CD4-positive, alpha-beta T cell treated with Interleukin-17A for 1 hour (primary cell): ENCODE measurements at regions not wholly inside any gene's neighbourhood (a gene's known extent, or its start where the extent isn't known, plus 50 kb on each side); places are given as distances from the start of the nearest gene placed in this dataset.

Experiments
- DNase-seq: peaks from one replicate; pipeline ENCODE4 v3.0.0-alpha.2; 2020

DNA sequence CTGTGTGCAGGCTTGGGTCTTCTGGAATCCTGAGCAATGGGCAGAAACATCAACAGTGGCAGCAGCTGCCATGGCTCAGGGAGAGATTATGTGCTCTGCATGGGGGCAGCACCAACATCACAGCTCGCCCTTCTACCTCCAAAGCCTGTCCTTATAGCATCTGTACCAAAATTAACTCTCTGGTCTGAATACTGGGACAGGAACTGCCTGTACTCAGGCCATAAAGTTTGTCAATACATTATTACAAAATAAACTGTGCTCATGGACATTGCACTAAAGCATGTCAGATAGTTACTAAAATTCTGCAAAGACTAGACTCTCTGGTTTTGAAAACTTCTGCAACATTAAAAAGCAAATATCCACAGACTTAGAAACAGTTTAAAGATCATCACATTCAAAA, 91.6 kb downstream of the ZC3H11B start:
- DNase-seq = no peak

DNA sequence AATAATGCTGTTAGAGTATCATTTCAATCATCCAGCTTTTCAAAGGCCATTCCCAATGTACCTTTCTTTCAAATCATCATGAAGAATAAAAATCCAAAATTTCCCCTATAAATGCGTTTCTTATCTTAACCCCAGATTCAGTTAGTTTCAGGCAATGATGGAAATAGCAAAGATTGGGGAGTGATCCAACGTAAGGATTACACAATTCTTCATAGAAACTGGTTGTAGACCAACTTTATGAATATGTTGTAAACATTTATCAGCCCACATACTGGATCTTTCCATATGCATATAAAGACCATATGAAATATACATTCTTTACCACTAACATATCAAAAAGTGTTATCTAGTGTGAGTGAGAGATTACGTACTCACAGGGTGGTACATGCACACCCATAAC, 92.7 kb downstream of the ZC3H11B start:
- no peak for DNase-seq

DNA sequence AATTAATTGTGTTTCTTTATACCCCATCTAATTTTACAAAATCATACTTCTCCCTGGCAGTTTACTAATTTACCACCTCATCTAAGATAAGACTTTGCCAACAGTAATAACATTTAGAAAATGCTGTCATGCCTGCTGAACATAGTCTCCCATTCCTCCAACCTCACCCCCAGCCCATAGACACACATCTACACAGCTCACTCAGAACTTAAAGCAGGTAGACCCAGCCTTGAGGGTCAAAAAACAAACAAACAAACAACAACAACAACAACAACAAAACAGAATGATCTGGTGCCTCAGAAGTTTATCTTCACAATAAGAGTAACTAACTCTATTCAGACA, 94.0 kb downstream of the ZC3H11B start:
- no peak for DNase-seq

DNA sequence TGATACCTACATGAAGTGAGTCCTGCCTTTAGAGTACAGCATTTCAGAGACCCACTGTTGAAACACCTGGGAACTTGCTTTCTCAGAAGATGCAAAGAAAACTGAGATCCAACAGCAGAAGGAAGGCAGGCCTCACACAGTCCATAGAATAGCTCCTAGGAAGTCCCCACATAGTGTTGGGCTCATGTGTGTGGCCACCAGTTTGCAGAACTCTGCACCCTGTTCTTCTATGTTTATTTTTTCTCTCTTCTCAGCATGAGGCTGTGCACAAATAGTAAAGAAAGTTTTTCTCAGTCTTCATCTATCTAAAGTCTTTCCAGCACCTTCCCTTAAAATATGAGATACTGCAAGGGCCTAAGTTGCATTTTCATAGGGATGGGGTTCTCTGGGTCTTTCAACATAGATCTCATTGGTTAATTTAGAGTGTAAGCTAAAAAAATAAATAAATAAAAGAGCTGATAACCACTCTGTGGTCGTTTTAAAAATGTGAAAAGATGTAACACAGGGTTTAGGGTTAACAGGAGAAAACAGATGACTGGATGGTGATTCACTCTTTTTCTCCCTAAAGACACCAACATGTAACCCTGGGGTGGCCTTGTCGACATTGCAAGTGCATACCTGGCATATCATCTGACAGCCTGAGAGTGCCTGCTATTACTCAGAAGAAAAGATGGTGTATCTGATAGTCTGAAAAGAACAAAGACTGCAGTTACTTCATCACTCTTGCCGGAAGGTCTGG, 94.6 kb downstream of the ZC3H11B start:
- DNase-seq = no peak

DNA sequence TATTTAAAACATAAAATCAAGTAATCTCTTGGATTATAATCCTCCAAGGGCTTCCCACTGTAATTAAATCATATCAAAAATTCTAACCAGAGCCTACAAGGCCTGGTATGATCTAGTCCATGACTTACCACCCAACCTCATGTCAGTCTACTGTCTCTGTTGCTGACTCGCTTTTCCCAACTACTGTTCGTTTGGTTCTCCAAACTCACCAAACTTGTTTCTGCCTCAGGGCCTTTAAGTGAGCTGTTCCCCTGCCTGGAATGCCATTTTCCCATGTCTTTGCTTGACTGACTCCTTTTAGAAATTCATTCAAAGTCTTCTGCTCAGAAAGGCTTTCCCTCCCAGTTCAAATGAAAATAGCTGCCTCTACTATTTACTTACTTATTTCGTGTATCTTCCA, 95.9 kb downstream of the ZC3H11B start:
- DNase-seq = no peak

DNA sequence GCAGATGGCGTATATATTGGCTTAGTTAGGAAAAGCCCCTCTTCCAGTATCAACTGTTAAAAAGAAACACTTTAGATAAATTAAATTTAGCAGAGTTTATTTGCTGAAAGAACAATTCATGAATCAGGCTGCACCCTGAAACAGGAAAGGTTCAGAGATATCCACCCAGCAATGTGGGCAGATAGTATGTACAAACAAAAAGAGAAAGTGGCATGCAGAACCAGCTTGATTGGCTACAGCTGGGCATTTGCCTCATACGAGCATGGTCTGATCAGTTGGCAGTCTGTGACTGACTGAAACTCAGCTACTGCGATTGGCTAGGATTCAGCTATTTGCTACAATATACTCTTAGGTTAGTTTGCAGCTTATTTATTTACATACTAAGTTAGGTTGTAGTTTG, 98.2 kb downstream of the ZC3H11B start:
- no peak for DNase-seq

DNA sequence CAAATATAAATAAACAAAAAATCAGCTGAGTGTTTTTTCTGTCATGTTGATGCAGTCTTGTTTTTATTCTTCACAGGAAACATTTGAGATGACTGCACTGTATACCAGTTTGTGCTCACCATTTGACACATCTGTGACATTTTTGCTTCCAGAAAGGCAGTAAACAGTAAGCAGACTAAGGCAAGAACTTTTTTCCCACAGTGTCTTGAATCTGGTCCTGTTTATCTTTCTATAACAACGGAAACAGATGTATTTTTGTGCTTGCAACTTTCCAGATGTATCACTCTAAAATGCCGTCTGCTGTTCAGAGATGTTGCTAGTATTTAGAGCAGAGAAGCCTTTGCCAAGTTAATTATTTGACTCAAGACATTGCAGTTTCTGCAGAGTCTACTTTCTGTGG, 105.5 kb downstream of the ZC3H11B start:
- DNase-seq = no peak

DNA sequence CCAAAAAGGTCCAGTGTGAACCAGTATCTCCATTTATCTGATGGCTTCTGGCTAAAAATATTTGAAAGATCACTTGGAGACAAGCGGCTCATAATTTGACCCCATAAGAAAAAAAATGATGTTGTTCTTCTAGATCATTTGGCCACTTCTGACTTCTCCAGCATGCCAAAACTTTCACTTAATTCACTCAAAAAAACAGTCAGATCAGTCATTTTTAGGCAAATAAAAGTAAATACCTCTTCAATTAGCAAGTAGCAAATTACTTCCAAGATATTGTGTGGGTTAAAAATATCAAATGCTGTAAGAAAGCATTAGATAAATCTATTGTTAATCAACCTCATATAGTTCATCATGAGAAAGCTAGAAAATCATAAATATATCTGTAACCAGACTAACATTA, 106.0 kb downstream of the ZC3H11B start:
- no peak for DNase-seq

DNA sequence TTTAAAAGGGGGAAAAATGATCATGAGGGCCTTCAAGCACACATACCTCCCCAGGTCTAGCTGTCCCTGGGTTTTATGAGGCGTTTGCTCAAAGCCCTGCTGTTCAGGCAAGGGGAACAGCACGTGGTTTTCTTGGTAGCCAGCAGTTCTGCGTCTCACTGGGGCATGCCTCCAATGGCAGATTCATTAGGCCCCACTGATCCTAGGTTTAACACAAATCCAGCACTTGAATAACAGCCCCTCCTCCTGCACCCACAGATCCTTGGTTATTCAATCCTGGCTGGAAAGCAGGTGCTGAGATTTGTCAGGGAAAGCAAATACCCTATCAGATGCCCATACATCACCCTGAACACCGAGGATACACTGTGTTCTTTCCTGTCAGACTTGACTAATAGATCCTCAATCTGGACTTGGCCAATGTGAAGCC, 106.4 kb downstream of the ZC3H11B start:
- no peak for DNase-seq

DNA sequence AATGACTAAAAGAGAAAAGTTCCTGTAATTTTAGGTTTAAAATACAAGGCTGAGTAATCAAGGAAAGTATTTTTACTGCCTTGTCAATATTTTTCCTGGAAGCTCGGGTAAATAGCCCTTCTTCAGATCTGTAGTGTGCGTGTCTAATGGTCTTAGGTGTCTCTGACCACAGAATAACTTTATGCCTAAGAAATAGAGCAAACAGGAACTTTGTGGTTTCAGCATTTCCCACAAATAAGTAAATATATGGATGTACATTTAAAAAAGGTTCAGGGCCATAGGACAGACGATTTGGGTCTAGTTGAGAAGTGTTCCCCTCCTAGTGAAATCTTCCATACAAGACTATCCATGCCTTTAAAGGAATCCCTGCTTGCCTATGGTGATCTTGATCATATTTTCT, 107.0 kb downstream of the ZC3H11B start:
- no peak for DNase-seq

DNA sequence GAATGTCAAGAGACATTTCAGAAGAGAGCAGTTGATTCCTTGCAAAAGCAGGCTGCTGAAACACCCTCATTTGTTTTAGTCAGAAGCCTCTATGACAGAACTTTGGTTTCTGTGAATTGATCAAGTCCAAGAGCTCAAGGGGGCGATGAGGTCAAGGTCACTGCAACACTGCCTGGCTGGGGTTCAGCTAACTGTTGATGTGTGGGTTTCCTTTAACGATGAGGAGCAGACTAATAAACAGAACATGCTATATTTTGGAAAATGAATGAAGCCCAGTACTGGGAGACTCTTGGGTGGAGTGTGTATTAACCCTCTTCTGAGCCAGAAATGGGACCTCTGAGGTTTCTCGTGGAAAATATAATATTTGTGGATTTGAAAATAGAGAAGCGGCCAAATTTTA, 109.3 kb downstream of the ZC3H11B start:
- DNase-seq = no peak

DNA sequence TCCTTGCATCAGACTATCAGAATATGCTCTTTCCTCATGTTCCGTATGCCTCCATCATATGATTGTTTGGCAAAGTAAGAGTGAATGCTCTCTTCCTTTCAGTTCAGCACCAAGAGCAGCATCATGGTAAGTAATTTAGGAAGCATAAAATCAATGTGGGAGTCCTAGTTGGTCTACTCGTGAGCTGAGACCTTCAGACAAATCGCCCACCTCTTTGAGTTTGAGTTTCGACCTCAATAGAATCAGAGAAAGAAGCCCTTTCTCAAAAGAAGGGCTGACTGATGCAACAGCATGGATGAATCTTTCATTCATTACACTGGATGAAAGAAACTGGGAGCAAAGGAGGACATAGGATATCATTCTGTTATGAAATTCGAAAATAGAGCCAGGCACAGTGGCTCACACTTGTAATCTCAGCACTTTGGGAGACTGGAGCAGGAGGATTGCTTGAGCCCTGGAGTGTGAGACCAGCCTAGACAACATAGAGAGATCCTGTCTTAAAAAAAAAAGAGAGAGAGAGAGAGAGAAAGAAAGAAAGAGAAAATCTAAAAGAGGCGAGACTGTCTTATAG, 112.5 kb downstream of the ZC3H11B start:
- DNase-seq = no peak

DNA sequence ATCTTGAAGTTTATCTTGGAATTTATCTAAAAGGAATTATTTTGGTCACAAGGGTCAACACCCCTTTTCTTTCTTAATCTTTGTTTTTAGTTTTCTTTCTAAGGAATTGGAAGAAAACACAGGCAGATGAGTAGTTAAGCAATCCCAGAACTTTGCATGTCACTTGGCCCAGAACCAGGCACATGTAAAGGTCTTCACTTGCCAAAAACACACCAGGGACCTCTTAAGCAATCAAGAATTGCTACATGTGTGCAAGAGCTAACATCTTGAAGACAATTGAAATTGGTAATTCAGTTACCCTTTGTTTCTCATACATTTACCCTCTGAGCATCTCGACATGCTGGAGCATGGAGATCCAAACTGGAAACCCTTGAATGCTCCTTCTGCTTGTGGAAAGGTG, 114.2 kb downstream of the ZC3H11B start:
- DNase-seq = no peak

DNA sequence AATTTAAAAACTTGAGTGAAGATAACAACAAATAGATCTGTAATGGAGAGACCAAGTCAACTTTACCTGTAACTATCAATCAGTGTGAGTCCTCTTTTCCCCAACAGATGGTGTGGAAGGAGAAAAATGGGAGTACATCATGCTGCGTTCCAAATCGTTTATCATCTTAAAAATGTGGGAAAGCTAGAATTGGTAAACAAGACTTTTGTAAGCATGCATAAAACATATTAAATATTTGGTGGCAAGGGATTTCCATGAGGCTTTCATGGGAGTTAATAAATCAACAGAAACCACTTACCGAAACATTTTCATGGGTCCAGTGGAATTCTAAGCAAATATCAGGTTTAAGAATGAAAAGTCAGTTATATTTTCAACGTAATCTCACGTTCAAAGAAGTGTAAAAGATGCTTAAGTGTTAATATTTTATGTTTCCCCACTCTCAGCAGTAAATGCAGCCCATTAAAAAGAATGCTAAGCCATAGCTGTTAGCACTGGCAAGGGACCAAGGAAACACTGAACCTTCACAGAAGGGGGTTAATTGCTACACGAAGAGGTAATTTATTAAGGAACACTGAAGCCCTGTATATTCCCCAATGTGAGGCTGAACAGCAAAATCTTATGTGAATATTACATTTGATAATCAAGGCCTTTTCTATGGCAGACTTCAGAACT, 117.0 kb downstream of the ZC3H11B start:
- no peak for DNase-seq

DNA sequence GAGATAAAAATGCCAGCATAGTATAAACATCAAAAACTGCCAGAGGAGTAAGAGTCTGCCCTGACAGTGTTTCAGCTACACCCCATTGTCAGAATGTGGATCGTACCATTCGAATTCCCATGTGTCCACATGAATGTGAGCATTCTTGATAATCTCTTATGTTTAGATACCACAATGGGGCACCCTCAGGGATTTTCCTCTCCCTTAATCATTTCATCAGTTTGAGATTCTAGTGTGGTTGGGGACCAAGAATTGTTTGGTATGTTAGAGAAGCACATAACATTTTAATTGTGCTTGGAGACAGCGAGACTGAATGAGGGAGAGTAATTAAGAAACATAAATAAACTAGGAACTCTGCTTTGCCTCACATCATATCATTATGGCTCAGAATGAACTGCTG, 120.2 kb downstream of the ZC3H11B start:
- no peak for DNase-seq

DNA sequence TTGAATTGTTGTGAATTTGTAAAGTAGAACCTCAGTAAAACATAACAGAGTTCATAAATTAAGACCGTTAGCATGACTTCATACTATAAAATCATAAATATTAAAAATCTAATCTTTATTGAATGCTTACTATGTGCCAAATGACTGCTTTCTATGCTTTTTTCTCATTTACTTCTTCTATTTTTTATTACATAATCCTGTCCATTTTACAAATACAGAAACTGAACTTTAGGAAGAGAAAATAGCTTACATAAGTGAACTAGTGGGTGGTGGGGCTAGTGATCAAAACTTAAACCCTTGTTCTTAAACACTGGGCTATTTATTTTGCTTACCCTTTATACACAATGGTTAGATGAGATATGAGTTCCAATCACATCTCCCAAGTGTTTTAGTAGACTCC, 122.3 kb downstream of the ZC3H11B start:
- no peak for DNase-seq

DNA sequence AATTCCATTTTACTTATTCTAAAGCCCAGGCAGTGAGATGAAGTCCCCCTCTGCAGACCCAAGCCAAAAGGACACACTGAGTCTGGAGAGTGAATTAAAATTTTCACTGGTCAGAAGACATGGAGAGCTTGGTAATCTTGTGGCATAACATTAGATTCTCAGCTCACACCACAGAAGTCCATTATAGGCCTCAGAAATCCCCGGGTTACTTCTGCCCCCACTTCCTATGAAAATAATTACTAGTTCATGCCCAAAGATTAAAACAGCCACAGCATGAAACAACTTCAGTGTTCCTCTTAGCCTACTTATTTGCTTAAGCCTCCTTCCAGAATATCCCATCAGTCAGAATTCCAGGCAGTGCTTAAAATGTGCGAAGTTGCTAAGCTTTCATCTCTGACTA, 123.3 kb downstream of the ZC3H11B start:
- no peak for DNase-seq

DNA sequence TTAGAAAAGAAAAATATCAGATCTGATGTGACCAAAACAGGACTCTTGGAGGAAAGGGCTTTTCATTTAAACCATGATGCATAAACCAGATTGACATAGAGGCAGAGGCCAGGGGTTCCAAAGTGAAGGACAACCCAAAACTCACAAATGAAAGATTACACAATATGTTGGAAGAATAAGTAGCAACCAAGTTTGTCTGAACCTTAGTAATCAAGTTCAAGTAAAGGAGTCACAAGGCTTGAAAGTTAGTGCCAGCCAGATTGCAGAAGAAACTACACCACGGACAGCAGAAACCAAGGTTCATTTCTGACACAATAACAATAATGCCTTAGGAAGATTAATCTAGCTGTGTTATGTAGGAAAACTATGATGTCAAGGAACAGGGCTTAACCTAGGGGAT, 124.6 kb downstream of the ZC3H11B start:
- DNase-seq = no peak

DNA sequence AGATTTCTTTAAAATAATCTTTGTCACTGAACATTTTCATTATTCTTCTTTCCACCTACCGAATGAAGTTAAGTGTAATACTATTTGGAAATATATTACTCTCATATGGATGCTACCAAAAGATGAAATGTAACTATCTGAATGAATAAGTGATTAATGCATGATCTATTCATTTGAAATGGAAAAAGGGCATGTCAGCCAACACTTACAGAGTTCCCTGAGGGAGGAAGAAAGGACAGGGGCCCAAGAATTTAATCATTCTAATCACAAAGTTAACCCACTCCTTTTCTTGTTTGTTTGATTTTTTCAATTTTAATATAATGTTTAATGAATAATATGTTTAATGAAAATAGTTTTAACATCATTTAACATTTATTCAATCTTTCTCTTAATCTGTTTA, 129.4 kb downstream of the ZC3H11B start:
- DNase-seq = no peak

DNA sequence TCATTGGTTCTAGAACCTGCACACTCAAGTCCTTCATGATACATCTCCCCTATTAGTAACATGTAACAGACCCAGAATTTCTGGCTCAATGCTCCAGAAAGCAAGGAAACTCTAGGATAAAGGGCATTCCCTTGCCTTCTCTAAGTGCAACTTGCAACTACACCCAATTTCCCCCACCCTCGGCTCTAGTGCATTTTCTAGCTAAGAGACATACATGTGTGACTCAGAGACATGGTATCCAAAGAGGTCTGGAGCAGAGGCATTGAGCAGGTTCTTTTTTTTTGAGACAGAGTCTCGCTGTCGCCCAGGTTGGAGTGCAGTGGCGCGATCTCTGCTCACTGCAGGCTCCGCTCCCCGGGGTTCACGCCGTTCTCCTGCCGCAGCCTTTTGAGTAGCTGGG, 132.9 kb downstream of the ZC3H11B start:
- no peak for DNase-seq

DNA sequence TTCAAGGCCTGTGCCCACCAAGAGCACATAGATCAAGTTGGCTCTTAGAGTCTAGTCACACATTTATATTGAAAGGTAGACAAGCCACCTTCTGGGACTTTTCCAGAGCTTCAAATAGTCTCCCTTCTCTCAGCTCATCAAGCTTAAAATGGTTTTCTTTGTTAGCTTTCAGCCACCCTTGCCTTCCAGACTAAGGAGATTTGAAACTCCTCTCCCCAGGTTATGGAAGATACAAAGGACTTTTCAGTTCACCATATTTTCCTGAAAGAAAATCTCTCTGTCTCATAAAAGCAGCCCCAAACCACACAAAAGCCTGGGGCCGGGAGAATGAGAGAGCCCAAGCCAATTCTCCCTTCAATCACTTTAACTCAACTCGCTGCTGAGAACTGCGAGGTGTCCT, 134.1 kb downstream of the ZC3H11B start:
- DNase-seq = no peak

DNA sequence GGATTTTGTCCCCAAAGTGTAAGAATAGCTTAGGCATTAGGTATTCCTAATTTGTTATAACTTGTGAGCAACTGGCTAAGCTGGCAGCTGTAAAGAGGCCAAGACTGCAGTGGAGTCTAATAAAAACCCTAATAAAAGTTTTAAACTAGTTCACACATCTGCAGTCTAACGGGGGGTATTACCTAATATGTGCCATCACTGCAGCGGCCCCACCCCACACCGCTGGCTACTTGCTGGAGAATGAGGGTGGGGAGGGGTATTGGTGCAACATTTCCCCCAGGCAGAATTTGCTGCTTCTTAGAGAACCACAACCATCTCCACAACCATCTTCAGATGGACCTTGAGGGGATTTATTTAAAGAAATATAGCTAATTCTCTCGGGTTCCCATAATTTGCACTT, 135.0 kb downstream of the ZC3H11B start:
- DNase-seq = no peak

DNA sequence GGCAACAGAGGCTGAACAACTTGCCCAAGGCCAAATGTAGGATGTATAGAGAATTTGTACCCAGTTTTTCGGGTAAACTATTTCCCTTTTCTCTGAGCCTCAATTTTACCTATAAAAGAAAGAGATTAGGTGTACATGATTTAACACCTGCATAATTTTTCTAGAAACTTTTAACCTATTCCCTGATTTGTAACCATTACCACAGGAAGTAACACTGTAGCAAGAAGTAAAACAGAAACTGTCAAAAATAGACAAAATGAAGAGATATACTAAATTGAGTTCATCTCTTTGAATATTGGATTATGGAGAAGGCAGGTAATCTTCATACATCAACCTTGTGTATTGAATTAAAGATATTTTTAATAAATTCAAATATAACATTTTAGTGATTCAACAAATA, 136.2 kb downstream of the ZC3H11B start:
- DNase-seq = no peak

DNA sequence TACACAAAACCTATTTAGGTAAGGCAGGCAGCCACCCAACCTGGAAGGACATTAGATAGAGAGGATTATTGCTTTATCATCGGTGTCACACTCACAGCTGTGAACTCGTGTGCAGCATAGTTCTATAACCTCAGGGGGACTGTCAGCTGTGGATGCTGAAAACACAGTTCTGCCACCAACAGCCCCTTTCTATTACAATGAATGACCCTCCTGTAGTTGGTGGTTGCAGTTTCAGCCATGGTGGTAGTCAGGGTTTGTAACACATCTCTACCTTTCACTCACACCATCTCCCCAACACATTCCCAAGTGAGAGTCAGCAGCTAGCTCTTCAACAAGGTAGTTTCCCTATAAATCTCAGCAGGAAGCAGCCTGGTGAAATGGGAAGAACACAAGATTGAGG, 136.8 kb downstream of the ZC3H11B start:
- no peak for DNase-seq

DNA sequence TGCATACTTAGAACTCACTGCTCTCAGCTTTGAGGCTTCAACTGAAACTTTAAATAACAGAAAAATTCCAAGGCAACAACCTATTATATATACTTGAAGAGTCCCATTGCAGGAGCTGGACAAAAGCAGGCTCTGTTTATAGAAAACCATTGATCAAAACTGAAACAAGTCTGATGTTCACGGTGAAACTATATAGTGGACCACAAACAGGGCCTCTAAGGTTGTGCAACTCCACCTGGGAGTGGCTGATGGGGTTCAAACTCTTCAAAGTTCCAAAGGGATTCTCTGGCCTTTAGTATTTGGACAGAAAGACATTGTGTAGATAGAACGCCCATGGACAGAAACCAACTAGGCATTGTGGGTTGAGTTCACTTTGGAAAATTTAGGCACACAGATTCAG, 140.3 kb downstream of the ZC3H11B start:
- no peak for DNase-seq
